Mesendoderm (in vitro differentiated cells): ENCODE measurements at regions not wholly inside any gene's neighbourhood (a gene's known extent, or its start where the extent isn't known, plus 50 kb on each side); places are given as distances from the start of the nearest gene placed in this dataset.

Experiments used
- DNase-seq: peaks from one replicate; pipeline ENCODE4 v3.0.0; 2013
- H2AK5ac ChIP-seq: 2 replicates; pipeline ENCODE4 v1.6.1; 2013; ENCODE audit warnings: low read length, inconsistent platforms
- H2BK120ac ChIP-seq: 2 replicates; pipeline ENCODE4 v1.6.1; 2013; ENCODE audit warnings: low read depth, mild to moderate bottlenecking, low read length, moderate library complexity, mixed read lengths
- H2BK15ac ChIP-seq: replicated peaks from 2 replicates; pipeline ENCODE4 v1.6.1; 2013; ENCODE audit warnings: low read depth, mild to moderate bottlenecking, moderate library complexity
- H2BK5ac ChIP-seq: 2 replicates; pipeline ENCODE4 v1.6.1; 2013; ENCODE audit warnings: low read length, inconsistent platforms
- H3K18ac ChIP-seq: 2 replicates; pipeline ENCODE4 v1.6.1; 2013; ENCODE audit warnings: mild to moderate bottlenecking, low read length, mixed read lengths
- H3K23ac ChIP-seq: one replicate; pipeline ENCODE4 v1.6.1; 2013; ENCODE audit warnings: low read length
- H3K27ac ChIP-seq: 2 replicates; pipeline ENCODE4 v1.5.1; 2013; ENCODE audit warnings: low read depth, mild to moderate bottlenecking, inconsistent platforms, low read length, moderate library complexity
- H3K27me3 ChIP-seq: 2 replicates; pipeline ENCODE4 v1.6.1; 2013; ENCODE audit warnings: low read length, control low read depth, mild to moderate bottlenecking, inconsistent platforms; ENCODE audit not compliant: insufficient read depth, poor library complexity
- H3K36me3 ChIP-seq: 2 replicates; pipeline ENCODE4 v1.6.1; 2013; ENCODE audit warnings: low read length, inconsistent platforms; ENCODE audit not compliant: control insufficient read depth, insufficient read depth
- H3K4ac ChIP-seq: one replicate; pipeline ENCODE4 v1.6.1; 2013; ENCODE audit warnings: low read depth, mild to moderate bottlenecking, low read length, moderate library complexity
- H3K4me1 ChIP-seq: 2 replicates; pipeline ENCODE4 v1.6.1; 2013; ENCODE audit warnings: low read depth, low read length, inconsistent platforms; ENCODE audit not compliant: control insufficient read depth
- H3K4me2 ChIP-seq: 2 replicates; pipeline ENCODE4 v1.6.1; 2013; ENCODE audit warnings: low read length
- H3K4me3 ChIP-seq: 2 replicates; pipeline ENCODE4 v1.5.1; 2013; ENCODE audit warnings: mild to moderate bottlenecking, low read length
- H3K56ac ChIP-seq: one replicate; pipeline ENCODE4 v1.6.1; 2013; ENCODE audit warnings: low read length
- H3K79me1 ChIP-seq: 2 replicates; pipeline ENCODE4 v1.6.1; 2013; ENCODE audit warnings: low read length, inconsistent platforms
- H3K79me2 ChIP-seq: 2 replicates; pipeline ENCODE4 v1.6.1; 2013; ENCODE audit warnings: mild to moderate bottlenecking, low read length; ENCODE audit not compliant: control insufficient read depth, insufficient read depth
- H3K9ac ChIP-seq: 2 replicates; pipeline ENCODE4 v1.6.1; 2013; ENCODE audit warnings: low read length, inconsistent platforms
- H4K5ac ChIP-seq: one replicate; pipeline ENCODE4 v1.6.1; 2013; ENCODE audit warnings: low read length
- H4K8ac ChIP-seq: one replicate; pipeline ENCODE4 v1.6.1; 2013; ENCODE audit warnings: low read depth, mild to moderate bottlenecking, control low read depth, low read length, moderate library complexity
- WGBS: extraction: QIAGEN DNeasy Blood & Tissue Kit; methylation state at CpG from one replicate; pipeline ENCODE4 v1.1.7; 2013; ENCODE audit warnings: low lambda C conversion rate, missing lambda C conversion rate; ENCODE audit not compliant: insufficient coverage; ENCODE audit errors: extremely low coverage; 5-methylcytosine and 5-hydroxymethylcytosine counted together

GRCh38 chr3:61454006-61454585 lies 107.3 kb upstream of the PTPRG start:
- no peak overlapping the region for H2AK5ac ChIP-seq
- H3K56ac ChIP-seq, result no peak overlapping the region
- no peak for DNase-seq
- H3K36me3 ChIP-seq, result no peaks in the 10 kb centered on the region
- H3K27me3 ChIP-seq, result no peaks in the 10 kb centered on the region
- H3K23ac ChIP-seq, result no peak overlapping the region
- H4K5ac ChIP-seq, result no peak overlapping the region
- no peaks in the 10 kb centered on the region for H3K79me2 ChIP-seq
- no peak overlapping the region for H3K4me3 ChIP-seq
- no peak overlapping the region for H3K9ac ChIP-seq
- H3K79me1 ChIP-seq, result no peaks in the 10 kb centered on the region
- no peak overlapping the region for H2BK15ac ChIP-seq
- no CpG with 5 or more reads among the region's 6 CpGs for WGBS
- H2BK120ac ChIP-seq, result no peak overlapping the region
- no peak overlapping the region for H4K8ac ChIP-seq
- H3K18ac ChIP-seq, result no peak overlapping the region
- no peak overlapping the region for H2BK5ac ChIP-seq
- no peak overlapping the region for H3K4me2 ChIP-seq
- no peaks in the 10 kb centered on the region for H3K4me1 ChIP-seq
- H3K27ac ChIP-seq, result no peak overlapping the region
- H3K4ac ChIP-seq, result no peak overlapping the region

DNA sequence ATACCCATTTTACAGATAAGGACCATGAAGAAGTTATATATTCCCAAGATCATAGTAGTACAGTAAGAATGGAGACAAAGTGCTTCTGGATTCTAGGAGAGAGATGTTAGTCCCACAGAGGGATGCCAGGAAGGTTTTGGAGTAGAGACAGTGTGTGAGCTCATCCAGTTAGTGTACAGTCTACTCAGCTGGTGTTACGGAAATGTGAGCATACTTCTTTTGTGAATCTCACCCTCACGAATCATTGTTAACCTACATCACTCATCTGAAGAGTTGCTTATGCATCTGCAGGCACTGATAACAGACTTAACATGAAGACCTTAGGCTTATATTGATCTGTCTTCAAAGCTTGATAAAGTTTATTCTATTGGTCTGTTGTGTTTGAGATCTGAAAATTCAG lies 106.6 kb upstream of the PTPRG start:
- DNase-seq, result no peak

GRCh38 chr3:61460636-61461035 lies 100.7 kb upstream of the PTPRG start:
- Histone ChIP-seq H3K27ac (no peak overlapping the region), H3K79me2 (no peaks in the 10 kb centered on the region), H3K36me3 (no peaks in the 10 kb centered on the region), H4K8ac (no peak overlapping the region), H3K27me3 (no peaks in the 10 kb centered on the region), H2BK120ac (no peak overlapping the region), H3K56ac (no peak overlapping the region), H3K9ac (no peak overlapping the region), H2BK15ac (no peak overlapping the region), H4K5ac (no peak overlapping the region), H3K4me2 (no peak overlapping the region), H3K4me3 (no peak overlapping the region), H3K4me1 (no peaks in the 10 kb centered on the region), H3K4ac (no peak overlapping the region), H3K23ac (no peak overlapping the region), H3K18ac (no peak overlapping the region), H2AK5ac (no peak overlapping the region), H3K79me1 (no peaks in the 10 kb centered on the region), H2BK5ac (no peak overlapping the region)
- DNase-seq, result no peak
- WGBS, result no CpG with 5 or more reads among the region's 2 CpGs

More for the DNA sequence above, 106.6 kb upstream of the PTPRG start:
- H3K79me2 ChIP-seq, result no peaks in the 10 kb centered on the region
- H3K4me3 ChIP-seq, result no peak overlapping the region
- no peak overlapping the region for H2AK5ac ChIP-seq
- no peak overlapping the region for H3K27ac ChIP-seq
- no CpG with 5 or more reads among the region's 2 CpGs for WGBS
- H3K79me1 ChIP-seq, result no peaks in the 10 kb centered on the region
- no peak overlapping the region for H4K5ac ChIP-seq
- no peak overlapping the region for H3K18ac ChIP-seq
- H3K23ac ChIP-seq, result no peak overlapping the region
- H3K27me3 ChIP-seq, result no peaks in the 10 kb centered on the region
- H3K4me1 ChIP-seq, result no peaks in the 10 kb centered on the region
- H3K4me2 ChIP-seq, result no peak overlapping the region
- H3K4ac ChIP-seq, result no peak overlapping the region
- no peak overlapping the region for H3K56ac ChIP-seq
- H2BK120ac ChIP-seq, result no peak overlapping the region
- H2BK15ac ChIP-seq, result no peak overlapping the region
- no peak overlapping the region for H2BK5ac ChIP-seq
- no peak overlapping the region for H4K8ac ChIP-seq
- H3K9ac ChIP-seq, result no peak overlapping the region
- H3K36me3 ChIP-seq, result no peaks in the 10 kb centered on the region

DNA sequence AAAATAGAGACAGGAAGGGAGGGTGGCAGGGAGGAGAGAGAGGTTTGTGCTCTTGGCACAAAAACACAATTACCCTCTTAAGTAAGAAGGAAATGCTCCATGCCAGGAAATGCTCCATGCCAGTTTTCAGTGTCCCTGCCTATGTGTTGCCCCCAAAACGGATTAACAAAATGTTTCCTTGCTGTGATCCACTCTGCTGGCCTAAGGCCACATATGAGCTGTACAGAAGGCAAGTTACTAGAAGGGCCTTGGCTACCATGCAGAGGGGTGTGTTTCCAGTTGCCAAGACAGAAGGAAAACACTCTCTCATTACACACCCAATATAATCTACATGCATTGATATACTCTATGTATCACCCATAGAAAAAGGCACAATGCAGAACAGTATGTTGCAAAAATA lies 98.2 kb upstream of the PTPRG start:
- no peaks in the 10 kb centered on the region for H3K79me1 ChIP-seq
- no peak overlapping the region for H3K27ac ChIP-seq
- no peak overlapping the region for H2AK5ac ChIP-seq
- no peak overlapping the region for H4K8ac ChIP-seq
- H3K18ac ChIP-seq, result no peak overlapping the region
- H3K4me3 ChIP-seq, result no peak overlapping the region
- no peak overlapping the region for H3K23ac ChIP-seq
- H3K9ac ChIP-seq, result no peak overlapping the region
- H3K56ac ChIP-seq, result no peak overlapping the region
- no peak for DNase-seq
- H3K27me3 ChIP-seq, result no peaks in the 10 kb centered on the region
- H3K4ac ChIP-seq, result no peak overlapping the region
- H3K79me2 ChIP-seq, result no peaks in the 10 kb centered on the region
- no peak overlapping the region for H2BK5ac ChIP-seq
- no peak overlapping the region for H4K5ac ChIP-seq
- no peak overlapping the region for H2BK15ac ChIP-seq
- no CpG with 5 or more reads among the region's 1 CpG for WGBS
- no peak overlapping the region for H3K4me2 ChIP-seq
- no peak overlapping the region for H2BK120ac ChIP-seq
- H3K4me1 ChIP-seq, result no peaks in the 10 kb centered on the region
- H3K36me3 ChIP-seq, result no peaks in the 10 kb centered on the region

DNA sequence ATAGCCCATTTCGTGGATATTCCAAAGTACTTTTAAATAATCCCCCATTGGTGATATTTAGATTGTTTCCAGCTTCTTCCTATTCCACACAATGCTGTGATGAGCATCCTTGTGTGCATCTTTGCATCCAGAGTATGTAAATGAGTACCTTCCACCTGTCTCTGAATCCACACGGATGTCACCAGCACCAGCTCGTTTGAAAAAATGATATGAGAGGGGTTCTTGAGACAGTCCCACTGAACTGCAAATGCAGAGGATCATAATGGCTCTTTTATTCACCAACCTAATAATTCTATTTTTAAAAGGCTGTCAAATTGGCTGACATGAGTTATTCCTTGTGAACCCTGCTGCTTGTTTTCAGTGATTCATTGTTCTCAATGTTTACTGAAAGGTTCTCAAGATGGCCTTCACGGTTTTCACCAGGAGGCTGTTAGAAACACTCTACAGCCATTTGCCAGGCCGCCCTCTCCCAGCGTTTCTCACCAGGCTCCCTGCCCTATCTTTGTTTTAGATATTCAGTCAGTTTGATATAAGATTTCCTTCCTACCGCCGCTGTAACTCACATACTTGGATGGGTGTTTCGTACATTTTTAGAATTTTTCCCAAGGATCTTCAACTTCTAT lies 96.7 kb upstream of the PTPRG start:
- H4K5ac ChIP-seq, result no peak overlapping the region
- no peaks in the 10 kb centered on the region for H3K36me3 ChIP-seq
- no peak overlapping the region for H2BK5ac ChIP-seq
- H3K4me2 ChIP-seq, result no peak overlapping the region
- H3K9ac ChIP-seq, result no peak overlapping the region
- H2BK120ac ChIP-seq, result no peak overlapping the region
- WGBS, result no CpG with 5 or more reads among the region's 9 CpGs
- no peak overlapping the region for H2AK5ac ChIP-seq
- H3K4ac ChIP-seq, result no peak overlapping the region
- no peaks in the 10 kb centered on the region for H3K79me1 ChIP-seq
- H3K79me2 ChIP-seq, result no peaks in the 10 kb centered on the region
- no peak overlapping the region for H3K27ac ChIP-seq
- H2BK15ac ChIP-seq, result no peak overlapping the region
- H3K18ac ChIP-seq, result no peak overlapping the region
- no peaks in the 10 kb centered on the region for H3K27me3 ChIP-seq
- no peak overlapping the region for H3K4me3 ChIP-seq
- no peak overlapping the region for H4K8ac ChIP-seq
- H3K56ac ChIP-seq, result no peak overlapping the region
- no peaks in the 10 kb centered on the region for H3K4me1 ChIP-seq
- DNase-seq, result no peak
- no peak overlapping the region for H3K23ac ChIP-seq

DNA sequence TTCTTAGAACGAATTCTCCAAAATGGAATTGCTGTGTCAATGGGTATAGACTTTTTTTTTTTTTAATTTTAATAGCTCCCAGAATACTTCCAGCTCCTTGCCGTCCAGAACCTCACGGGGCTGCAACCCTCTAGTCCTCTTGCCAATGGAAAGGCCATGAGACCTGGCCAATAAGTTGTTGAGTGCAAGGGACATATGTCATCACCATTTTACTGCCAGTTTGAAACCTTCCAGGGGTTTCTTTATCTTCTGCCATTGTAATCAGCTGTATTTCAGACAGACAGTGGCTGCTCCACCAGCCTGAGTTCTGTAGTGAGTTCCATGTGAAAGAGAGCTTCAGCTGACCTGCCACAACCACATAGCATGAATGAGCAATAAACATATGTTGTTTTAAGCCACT lies 95.0 kb upstream of the PTPRG start:
- Histone ChIP-seq H2BK120ac (no peak overlapping the region), H4K8ac (no peak overlapping the region), H2BK5ac (no peak overlapping the region), H3K56ac (no peak overlapping the region), H3K79me2 (no peaks in the 10 kb centered on the region), H3K23ac (no peak overlapping the region), H2BK15ac (no peak overlapping the region), H3K27ac (no peak overlapping the region), H3K79me1 (no peaks in the 10 kb centered on the region), H3K4me3 (no peak overlapping the region), H3K4me1 (no peaks in the 10 kb centered on the region), H3K18ac (no peak overlapping the region), H3K27me3 (no peaks in the 10 kb centered on the region), H3K4ac (no peak overlapping the region), H4K5ac (no peak overlapping the region), H2AK5ac (no peak overlapping the region), H3K4me2 (no peak overlapping the region), H3K36me3 (no peaks in the 10 kb centered on the region), H3K9ac (no peak overlapping the region)
- no peak for DNase-seq
- no CpG with 5 or more reads among the region's 3 CpGs for WGBS
